IMR-90 (cell line): ENCODE measurements at regions not wholly inside any gene's neighbourhood (a gene's known extent, or its start where the extent isn't known, plus 50 kb on each side); places are given as distances from the start of the nearest gene placed in this dataset.

Experiments
- ATAC-seq: fragments of 200-7000 bp; cut with Tn5 transposase; 2 replicates; pipeline ENCODE4 v1.9.1; 2020; ENCODE audit warnings: low read depth, mild to moderate bottlenecking, moderate library complexity
- BruUV-seq: library from RNA; stranded (reverse); fragments of 400-500 nt; replicated peaks from 2 replicates; lab custom pipeline; 2021; lab: Mats Ljungman, UMichigan
- CTCF ChIA-PET: fragments of 300-600 bp; formaldehyde crosslinking; extraction: SDS; loops from one replicate; lab custom pipeline; 2021; ENCODE audit warnings: antibody characterized with exemption; lab: Yijun Ruan, JAX
- POLR2A ChIA-PET: fragments of 300-600 bp; sonication (Branson Sonifier 250); formaldehyde crosslinking; loops from one replicate; lab custom pipeline; 2022; ENCODE audit warnings: antibody characterized with exemption; ENCODE audit not compliant: unreplicated experiment; lab: Charles Lee
- DNase-seq: peaks from one replicate; pipeline ENCODE4 v3.0.0; 2013
- H2AFZ ChIP-seq: replicated peaks from 2 replicates; pipeline ENCODE3; 2013; ENCODE audit warnings: low read length, mild to moderate bottlenecking; ENCODE audit not compliant: poor library complexity
- H2AK5ac ChIP-seq: 2 replicates; pipeline ENCODE4 v1.6.1; 2013; ENCODE audit warnings: low read depth, low read length, inconsistent platforms
- H2AK9ac ChIP-seq: replicated peaks from 2 replicates; pipeline ENCODE3; 2013; ENCODE audit warnings: mild to moderate bottlenecking, low read depth, low read length, moderate library complexity; ENCODE audit not compliant: poor library complexity
- H2BK120ac ChIP-seq: 2 replicates; pipeline ENCODE4 v1.6.1; 2013; ENCODE audit warnings: low read depth, low read length, inconsistent platforms
- H2BK15ac ChIP-seq: 3 replicates; pipeline ENCODE4 v1.6.1; 2013; ENCODE audit warnings: low read depth, low read length, inconsistent platforms
- H2BK20ac ChIP-seq: 2 replicates; pipeline ENCODE4 v1.6.1; 2013; ENCODE audit warnings: low read depth, mild to moderate bottlenecking, inconsistent platforms, low read length, moderate library complexity
- H2BK5ac ChIP-seq: 2 replicates; pipeline ENCODE4 v1.6.1; 2013; ENCODE audit warnings: mild to moderate bottlenecking, low read depth, low read length, inconsistent platforms; ENCODE audit not compliant: poor library complexity, severe bottlenecking
- H3K14ac ChIP-seq: replicated peaks from 2 replicates; pipeline ENCODE4 v1.6.1; 2013; ENCODE audit warnings: low read depth, low read length, inconsistent platforms
- H3K18ac ChIP-seq: 2 replicates; pipeline ENCODE4 v1.6.1; 2013; ENCODE audit warnings: low read depth, low read length, control low read depth
- H3K23ac ChIP-seq: 2 replicates; pipeline ENCODE4 v1.6.1; 2013; ENCODE audit warnings: low read depth, low read length, inconsistent platforms
- H3K27ac ChIP-seq: 2 replicates; pipeline ENCODE4 v1.5.1; 2013; ENCODE audit warnings: mild to moderate bottlenecking, control low read depth, low read length; ENCODE audit not compliant: insufficient read depth
- H3K27me3 ChIP-seq: 2 replicates; pipeline ENCODE4 v1.6.1; 2013; ENCODE audit warnings: low read length; ENCODE audit not compliant: control insufficient read depth, insufficient read depth
- H3K36me3 ChIP-seq: 2 replicates; pipeline ENCODE4 v1.6.1; 2013; ENCODE audit warnings: low read length, mixed read lengths; ENCODE audit not compliant: control insufficient read depth, insufficient read depth
- H3K4ac ChIP-seq: 2 replicates; pipeline ENCODE4 v1.6.1; 2013; ENCODE audit warnings: low read depth, low read length, inconsistent platforms
- H3K4me1 ChIP-seq: 2 replicates; pipeline ENCODE4 v1.6.1; 2013; ENCODE audit warnings: low read length, mixed read lengths; ENCODE audit not compliant: control insufficient read depth, insufficient read depth
- H3K4me2 ChIP-seq: 2 replicates; pipeline ENCODE4 v1.6.1; 2013; ENCODE audit warnings: low read depth, mild to moderate bottlenecking, control low read depth, low read length, moderate library complexity
- H3K4me3 ChIP-seq: 2 replicates; pipeline ENCODE4 v1.5.1; 2013; ENCODE audit warnings: low read depth, mild to moderate bottlenecking, control low read depth, low read length, moderate library complexity; ENCODE audit not compliant: insufficient read depth
- H3K56ac ChIP-seq: 2 replicates; pipeline ENCODE4 v1.6.1; 2013; ENCODE audit warnings: low read length, inconsistent platforms; ENCODE audit not compliant: insufficient read depth; ENCODE audit errors: extremely low read depth
- H3K79me1 ChIP-seq, 2 experiments: 2 replicates each; pipeline ENCODE4 v1.6.1; 2013; ENCODE audit warnings: low read length in 2 of 2, inconsistent platforms in 1 of 2, low read depth in 1 of 2
- H3K9ac ChIP-seq: 2 replicates; pipeline ENCODE4 v1.6.1; 2013; ENCODE audit warnings: low read depth, low read length, control low read depth
- H3K9me1 ChIP-seq: 2 replicates; pipeline ENCODE4 v1.6.1; 2013; ENCODE audit warnings: low read length, inconsistent platforms; ENCODE audit not compliant: insufficient read depth
- H3K9me3 ChIP-seq: 2 replicates; pipeline ENCODE4 v1.6.1; 2013; ENCODE audit warnings: low read length; ENCODE audit not compliant: control insufficient read depth, insufficient read depth
- H4K20me1 ChIP-seq: 2 replicates; pipeline ENCODE4 v1.6.1; 2013; ENCODE audit warnings: low read length, inconsistent platforms; ENCODE audit not compliant: insufficient read depth
- H4K5ac ChIP-seq: 2 replicates; pipeline ENCODE4 v1.6.1; 2013; ENCODE audit warnings: mild to moderate bottlenecking, low read depth, low read length, control low read depth
- H4K8ac ChIP-seq, 2 experiments: 2 replicates each; pipeline ENCODE4 v1.6.1; 2013; ENCODE audit warnings: low read depth in 2 of 2, low read length in 2 of 2, control low read depth in 1 of 2, inconsistent platforms in 1 of 2
- H4K91ac ChIP-seq: 2 replicates; pipeline ENCODE4 v1.6.1; 2013; ENCODE audit warnings: low read depth, low read length, inconsistent platforms; ENCODE audit not compliant: insufficient read depth
- CHD1 ChIP-seq: IDR thresholded peaks from 2 replicates; pipeline ENCODE4 v1.6.1; 2012; ENCODE audit warnings: low read depth, low read length, improper control_type of control experiment
- MAFK ChIP-seq: IDR thresholded peaks from 2 replicates; pipeline ENCODE4 v1.6.1; 2012; ENCODE audit warnings: low read depth, low read length, improper control_type of control experiment
- POLR2A ChIP-seq: IDR thresholded peaks from 2 replicates; pipeline ENCODE4 v1.6.1; 2012; ENCODE audit warnings: mild to moderate bottlenecking, low read depth, low read length
- RFX5 ChIP-seq: IDR thresholded peaks from 2 replicates; pipeline ENCODE4 v1.8.0; 2012; ENCODE audit warnings: low read depth, mild to moderate bottlenecking, low read length, moderate library complexity
- SMC3 ChIP-seq: fragments of 150-350 bp; IDR thresholded peaks from 2 replicates; pipeline ENCODE4 v1.6.1; 2016; ENCODE audit warnings: low read depth, mild to moderate bottlenecking, antibody characterized with exemption, low read length, moderate library complexity
- WGBS, 2 experiments: methylation state at CpG; one replicate each; pipeline versions ENCODE4 v1.1.5 to v1.1.7; 2013; ENCODE audit warnings: missing lambda C conversion rate in 2 of 2; ENCODE audit not compliant: insufficient read length in 1 of 2; ENCODE audit errors: extremely low coverage in 2 of 2; 5-methylcytosine and 5-hydroxymethylcytosine counted together
- dilution Hi-C: fragments of 300-500 bp; cut with HindIII; formaldehyde crosslinking; loops from one replicate; pipeline ENCODE4 v1.14.3; 2018; ENCODE audit warnings: low sequenced_read_pairs; ENCODE audit not compliant: unreplicated experiment
- in situ Hi-C: fragments of 300-500 bp; cut with MboI; formaldehyde crosslinking; loops from 3 replicates; pipeline ENCODE4 v1.14.3; 2019; ENCODE audit warnings: low sequenced_read_pairs, inconsistent platforms, mixed read lengths
- intact Hi-C: fragments of 100-400 bp; cut with micrococcal nuclease; formaldehyde crosslinking; loops from 2 replicates; pipeline ENCODE4 v1.10.0; 2022

- Histone ChIP-seq H4K8ac (no peak overlapping the region), H2BK20ac (no peak overlapping the region), H4K91ac (no peak overlapping the region), H2AK5ac (no peak overlapping the region), H2BK15ac (no peak overlapping the region), H3K9ac (no peak overlapping the region), H3K27me3 (no peaks in the 10 kb centered on the region), H3K4ac (no peak overlapping the region), H3K27ac (no peak overlapping the region), H2BK120ac (no peak overlapping the region), H3K56ac (no peak overlapping the region), H2AFZ (no peak overlapping the region), H3K36me3 (no peaks in the 10 kb centered on the region), H2BK5ac (no peak overlapping the region), H3K9me1 (no peaks in the 10 kb centered on the region), H2AK9ac (no peak overlapping the region), H3K4me1 (no peaks in the 10 kb centered on the region), H3K4me3 (no peak overlapping the region), H4K20me1 (no peaks in the 10 kb centered on the region), H3K14ac (no peak overlapping the region), H3K79me1 (no peaks in the 10 kb centered on the region), H3K9me3 (no peaks in the 10 kb centered on the region), H3K4me2 (no peak overlapping the region), H4K5ac (no peak overlapping the region), H3K23ac (no peak overlapping the region), H3K18ac (no peak overlapping the region)
- intact Hi-C loops = no loop called here
- no peak for TF ChIP-seq SMC3
- TF ChIP-seq RFX5 = no peak
- no peak for TF ChIP-seq MAFK
- TF ChIP-seq POLR2A = no peak
- TF ChIP-seq CHD1 = no peak
- BruUV-seq = no TSS peak
- dilution Hi-C loops = no loop called here
- in situ Hi-C loops = no loop called here
- no peak for DNase-seq
- no peak for ATAC-seq
- POLR2A ChIA-PET = no interaction called here
- WGBS, 2 experiments = no CpG with 5 or more reads among the region's 4 CpGs
- CTCF ChIA-PET = no interaction called here
Observed at GRCh38 chr11:92505689-92506088, 281.1 kb downstream of the FAT3 start.
